NCI-H2171 (cell line): ENCODE measurements at regions not wholly inside any gene's neighbourhood (a gene's known extent, or its start where the extent isn't known, plus 50 kb on each side); places are given as distances from the start of the nearest gene placed in this dataset.
"Not testable (repeated sequence)": the region's sequence is repeated elsewhere in the genome, so short reads cannot be mapped to it uniquely, and the experiment has no call there.

Source experiments
- DNase-seq: peaks from one replicate; lab custom pipeline; 2025; lab: John Stamatoyannopoulos, UW

DNA sequence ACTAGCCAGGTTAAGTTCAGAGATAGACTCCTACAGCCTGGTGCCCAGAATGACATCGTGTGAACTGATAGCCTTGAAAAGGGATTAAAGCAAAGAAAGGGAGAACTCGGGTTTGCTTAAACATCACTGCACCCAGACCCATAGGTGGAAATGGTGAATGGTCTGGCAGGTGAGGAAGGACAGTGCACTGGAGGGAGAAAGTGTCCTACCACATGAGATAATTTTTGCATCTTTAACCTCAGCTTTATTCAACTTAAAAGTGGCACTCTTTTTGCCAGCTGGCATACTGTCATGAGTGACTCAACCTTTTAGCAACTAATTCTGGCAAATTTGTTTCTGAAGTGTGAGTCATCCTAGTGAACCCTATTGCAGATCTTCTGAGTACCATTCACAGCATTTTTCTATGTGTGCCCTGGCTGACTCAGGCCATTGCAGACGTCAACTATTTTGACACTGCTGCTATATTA, 53.0 kb upstream of the DAPP1 start:
- no peak for DNase-seq

DNA sequence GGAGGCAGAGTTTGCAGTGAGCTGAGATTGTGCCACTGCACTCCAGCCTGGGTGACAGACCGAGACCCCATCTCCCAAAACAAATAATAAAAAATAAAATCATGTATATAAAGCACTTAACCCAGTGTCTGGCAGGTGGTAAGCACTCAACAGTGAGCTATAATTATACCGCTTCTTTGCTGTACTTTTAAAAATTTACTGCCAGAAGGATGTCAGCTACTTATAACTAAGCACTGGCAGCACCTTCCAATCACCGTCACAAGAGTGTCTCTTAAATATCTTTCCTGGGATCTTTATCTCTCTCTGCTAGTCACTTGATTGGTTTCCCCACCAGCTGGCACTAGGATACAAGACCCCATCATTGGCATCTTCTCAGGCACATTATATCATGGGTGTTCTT, 53.9 kb upstream of the DAPP1 start:
- no peak for DNase-seq

DNA sequence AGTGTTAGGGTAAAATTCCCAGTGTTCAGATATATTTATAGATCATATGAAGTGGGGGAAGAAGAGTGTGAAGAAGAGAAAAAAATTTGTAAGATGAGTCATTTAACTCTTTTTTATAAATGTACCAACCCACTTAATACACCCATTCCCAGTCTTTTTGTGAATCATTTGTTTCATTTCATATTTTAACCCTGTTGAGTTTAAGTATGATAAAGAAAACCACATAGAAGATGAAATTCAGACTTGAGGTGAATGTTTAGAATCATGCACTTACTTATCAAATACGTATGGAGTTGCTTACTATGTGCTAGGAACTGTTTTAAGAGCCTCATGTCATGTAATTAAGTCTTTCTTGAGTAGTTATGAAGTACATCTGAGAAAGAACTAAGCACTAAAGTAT, 56.6 kb upstream of the DAPP1 start:
- no peak for DNase-seq

GRCh38 chr4:99759346-99759984, 57.2 kb upstream of the DAPP1 start:
- no peak for DNase-seq

- no peak for DNase-seq
Observed at GRCh38 chr4:99755223-99755944, 61.2 kb upstream of the DAPP1 start.

- no peak for DNase-seq
Observed at GRCh38 chr4:99754756-99755155, 61.9 kb upstream of the DAPP1 start.

DNA sequence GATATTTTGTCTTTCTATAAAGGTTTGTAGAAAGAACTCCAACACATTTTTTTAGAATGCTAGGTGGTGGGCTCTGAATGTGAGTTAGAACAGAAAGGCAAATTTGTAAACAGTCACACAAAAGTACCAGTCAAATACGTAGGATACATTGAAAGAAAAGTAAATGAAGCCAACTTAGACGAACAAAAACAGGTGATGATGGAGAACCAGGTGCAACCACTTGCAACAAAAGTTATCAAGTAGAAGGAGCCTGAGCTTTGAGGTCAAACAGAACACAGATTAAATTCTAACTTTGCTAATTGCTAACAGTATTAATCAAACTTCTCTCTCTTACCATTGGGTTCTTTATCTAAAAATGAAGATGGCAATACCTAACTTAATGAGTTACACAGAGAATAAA, 62.7 kb upstream of the DAPP1 start:
- DNase-seq = no peak

GRCh38 chr4:99749445-99750391, 66.9 kb upstream of the DAPP1 start:
- DNase-seq = peak; percentile 33

GRCh38 chr4:99746443-99746842, 70.2 kb upstream of the DAPP1 start:
- no peak for DNase-seq

GRCh38 chr4:99736846-99737245, 79.2 kb upstream of the C4orf54 start:
- DNase-seq = no peak

GRCh38 chr4:99735822-99736221, 78.2 kb upstream of the C4orf54 start:
- no peak for DNase-seq

- no peak for DNase-seq
Observed at GRCh38 chr4:99734583-99735322, 77.1 kb upstream of the C4orf54 start.

- not testable (repeated sequence) for DNase-seq
Observed at GRCh38 chr4:99733455-99733854, 75.8 kb upstream of the C4orf54 start.

GRCh38 chr4:99729186-99729585, 71.6 kb upstream of the C4orf54 start:
- DNase-seq = no peak

GRCh38 chr4:99724067-99724466, 66.4 kb upstream of the C4orf54 start:
- no peak for DNase-seq

DNA sequence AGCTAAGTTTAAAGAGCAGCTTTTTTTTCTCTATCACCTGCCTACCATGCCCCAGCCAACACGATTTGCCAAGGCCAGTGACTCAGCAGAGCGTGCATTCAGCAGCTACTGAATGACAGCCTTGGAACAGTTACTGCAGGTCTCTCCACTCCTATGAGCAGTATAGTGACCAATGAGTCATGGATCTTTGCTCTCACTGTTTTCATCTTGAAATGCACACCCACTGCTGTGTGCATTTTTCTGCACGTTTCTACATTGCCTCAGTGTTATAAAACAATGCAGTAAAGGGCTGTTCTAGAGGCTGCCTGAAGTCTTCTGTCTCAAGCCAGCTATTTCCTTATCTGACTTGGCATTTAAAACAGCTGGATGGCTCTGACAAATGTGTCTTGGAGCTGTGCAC, 66.0 kb upstream of the C4orf54 start:
- no peak for DNase-seq

- no peak for DNase-seq
Observed at GRCh38 chr4:99722725-99723124, 65.1 kb upstream of the C4orf54 start.

DNA sequence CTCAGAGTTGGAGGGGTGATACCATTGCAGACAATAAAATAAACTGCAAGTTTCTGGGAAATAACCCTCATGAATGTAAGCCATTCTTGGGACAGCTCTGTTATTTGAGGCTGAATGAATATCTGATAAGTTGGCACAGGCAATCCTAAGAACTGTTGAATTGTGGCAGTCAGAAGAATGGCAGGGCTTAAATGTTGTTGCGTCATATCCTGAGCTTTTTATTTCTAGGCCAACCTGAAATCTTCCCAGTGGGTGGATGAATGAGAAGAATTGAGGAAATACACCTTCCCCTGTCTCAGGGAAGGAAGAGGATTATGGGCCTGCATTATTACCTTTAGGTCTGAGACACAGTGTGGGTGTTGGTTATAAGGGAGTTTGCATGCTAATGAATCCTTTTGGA, 64.4 kb upstream of the C4orf54 start:
- no peak for DNase-seq

DNA sequence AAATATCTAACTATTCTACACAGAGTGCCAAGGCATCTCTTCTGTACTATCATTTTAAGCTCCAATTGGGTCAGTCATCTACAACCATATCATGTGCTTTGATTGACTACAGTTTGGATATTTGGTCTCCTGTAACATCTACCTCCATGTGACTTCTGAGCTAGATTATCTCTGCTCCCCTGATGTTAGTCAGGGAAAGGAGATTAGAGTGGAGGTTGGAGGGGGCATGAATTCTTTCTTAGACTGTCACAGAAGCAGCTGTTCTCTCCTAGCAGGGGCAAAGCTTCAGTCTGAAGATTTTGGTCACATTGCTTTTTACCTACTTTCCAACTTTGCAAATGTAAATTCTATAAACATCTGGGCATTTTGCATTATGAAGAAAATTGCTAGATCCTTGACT, 62.6 kb upstream of the C4orf54 start:
- DNase-seq = no peak

DNA sequence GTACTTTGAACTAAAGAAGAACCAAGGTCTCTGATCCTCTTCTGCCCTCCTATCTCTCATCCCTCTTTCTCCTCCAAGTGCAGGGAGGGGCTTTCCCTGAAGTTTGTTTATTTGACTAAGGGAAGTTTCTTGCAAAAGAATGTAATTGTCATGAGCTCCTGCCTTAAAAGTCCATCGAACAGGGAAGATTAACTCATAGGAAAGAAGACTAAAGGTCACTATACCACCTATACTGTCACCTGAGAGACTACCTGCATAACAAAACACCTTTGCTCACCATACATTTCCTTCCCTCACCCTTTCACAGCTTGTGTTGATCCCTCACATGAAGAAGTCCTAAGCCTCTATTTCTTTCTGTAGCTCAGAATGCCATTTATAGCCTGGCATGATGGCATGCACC, 59.4 kb upstream of the C4orf54 start:
- no peak for DNase-seq

DNA sequence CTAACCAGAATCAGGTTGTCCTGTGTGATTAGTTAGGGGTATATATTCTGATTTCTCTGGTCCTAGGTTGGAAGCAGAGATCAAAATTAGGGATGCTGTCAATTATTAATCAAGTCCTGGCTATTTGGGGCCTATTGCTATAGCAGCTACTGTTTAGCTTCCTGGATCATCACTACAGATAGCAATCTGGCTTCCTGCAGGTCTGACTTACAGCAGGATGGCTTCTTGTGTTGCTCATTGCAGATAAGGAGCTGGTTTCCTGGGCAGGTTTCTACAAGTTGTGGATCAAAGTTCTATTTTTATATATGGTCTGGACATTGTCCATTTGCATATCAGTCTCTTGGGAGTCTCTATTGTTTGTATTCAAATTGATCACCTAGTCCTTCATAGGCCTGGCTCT, 57.7 kb upstream of the C4orf54 start:
- no peak for DNase-seq

GRCh38 chr4:99714179-99714578, 56.6 kb upstream of the C4orf54 start:
- DNase-seq = no peak
